Endothelial cell of umbilical vein (primary cell): ENCODE measurements at regions not wholly inside any gene's neighbourhood (a gene's known extent, or its start where the extent isn't known, plus 50 kb on each side); places are given as distances from the start of the nearest gene placed in this dataset.

Experiments
- CTCF ChIP-seq, 2 donors: IDR thresholded peaks; 1 replicate in 1 of 2; 2 replicates in 1 of 2; pipeline ENCODE4 v1.5.1; 2011; ENCODE audit warnings: low read length in 2 of 2, mild to moderate bottlenecking in 2 of 2, moderate library complexity in 2 of 2, control low read depth in 1 of 2, inconsistent platforms in 1 of 2, low read depth in 1 of 2; ENCODE audit not compliant: insufficient read depth in 1 of 2; ENCODE audit errors: extremely low read depth in 1 of 2
- EZH2 ChIP-seq: IDR thresholded peaks from 2 replicates; pipeline ENCODE4 v1.6.1; 2012; ENCODE audit warnings: borderline replicate concordance, low read depth, mild to moderate bottlenecking, moderate library complexity, low read length, inconsistent platforms; ENCODE audit not compliant: severe bottlenecking
- FOS ChIP-seq: IDR thresholded peaks from 2 replicates; pipeline ENCODE4 v1.6.1; 2011; ENCODE audit warnings: mild to moderate bottlenecking, low read length, moderate library complexity, borderline replicate concordance; ENCODE audit not compliant: insufficient read depth
- GATA2 ChIP-seq: IDR thresholded peaks from 2 replicates; pipeline ENCODE4 v1.7.0; 2011; ENCODE audit warnings: low read depth, mild to moderate bottlenecking, moderate library complexity, mixed read lengths, low read length; ENCODE audit not compliant: insufficient read length, insufficient read depth
- JUN ChIP-seq: IDR thresholded peaks from 2 replicates; pipeline ENCODE4 v1.6.1; 2011; ENCODE audit warnings: borderline replicate concordance, low read depth; ENCODE audit not compliant: insufficient read length, insufficient read depth
- MYC ChIP-seq: IDR thresholded peaks from one replicate; pipeline ENCODE4 v1.6.1; 2011; ENCODE audit warnings: mild to moderate bottlenecking, low read depth, low read length
- POLR2A ChIP-seq: IDR thresholded peaks from 2 replicates; pipeline ENCODE4 v1.6.1; 2012; ENCODE audit warnings: low read depth, mild to moderate bottlenecking, control low read depth, low read length
- POLR2AphosphoS5 ChIP-seq: IDR thresholded peaks from 2 replicates; pipeline ENCODE4 v1.6.1; 2012; ENCODE audit warnings: low read depth, mild to moderate bottlenecking, control low read depth, low read length, moderate library complexity; ENCODE audit not compliant: insufficient read depth
- TF ChIP-seq, protein P1 (sequence below): IDR thresholded peaks from 2 replicates; pipeline ENCODE4 v1.6.1; 2011; ENCODE audit not compliant: insufficient read depth, insufficient read length

DNA sequence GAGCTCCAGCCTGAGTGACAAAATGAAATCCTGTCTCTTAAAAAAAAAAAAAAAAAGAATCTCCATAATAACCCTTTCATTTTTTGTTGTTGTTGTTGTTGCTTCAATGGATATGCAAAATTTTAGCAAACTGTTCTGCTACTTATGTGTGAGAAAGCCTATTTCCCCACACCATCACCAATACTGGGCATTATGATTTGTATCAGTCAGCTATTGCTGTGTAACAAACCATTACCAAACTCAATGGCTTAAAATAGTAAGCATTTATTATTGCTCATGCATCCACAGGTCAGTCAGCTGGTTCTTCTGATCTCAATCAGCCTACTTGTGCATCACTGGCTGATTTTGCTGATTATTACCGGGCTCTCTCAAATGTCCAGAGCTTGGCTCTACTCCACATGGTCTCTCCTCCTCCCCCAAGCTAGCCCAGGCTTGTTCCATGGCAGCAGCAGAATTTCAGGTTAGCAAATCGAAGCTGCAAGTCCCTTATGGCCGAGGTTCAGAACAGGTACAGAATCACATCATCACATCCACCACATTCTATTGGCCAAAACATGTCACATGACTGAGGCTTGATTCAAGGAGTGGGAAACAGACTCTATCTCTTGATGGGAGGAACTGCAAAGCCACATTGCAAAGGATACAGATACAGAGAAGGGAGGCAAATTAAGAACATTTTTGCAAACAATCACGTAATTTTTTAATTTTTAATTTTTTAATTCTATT is 135.1 kb downstream of the MN1 start:
- TF ChIP-seq CTCF (IDR thresholded peaks at IDR 0.05; ENCODE audit: extremely low read depth in 1 of 2, insufficient read depth in 1 of 2, low read depth in 1 of 2, low read length in 2 of 2): no peak
- TF ChIP-seq GATA2: no peak
- TF ChIP-seq POLR2AphosphoS5: no peak
- no peak for TF ChIP-seq POLR2A
- TF ChIP-seq EZH2: no peak
- TF ChIP-seq FOS: no peak
- no peak for TF ChIP-seq JUN
- TF ChIP-seq, protein P1, sequence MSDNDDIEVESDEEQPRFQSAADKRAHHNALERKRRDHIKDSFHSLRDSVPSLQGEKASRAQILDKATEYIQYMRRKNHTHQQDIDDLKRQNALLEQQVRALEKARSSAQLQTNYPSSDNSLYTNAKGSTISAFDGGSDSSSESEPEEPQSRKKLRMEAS: no peak
- no peak for TF ChIP-seq MYC
